CD4-positive, alpha-beta T cell treated with Interleukin-17A for 4 hours (primary cell): ENCODE measurements at regions not wholly inside any gene's neighbourhood (a gene's known extent, or its start where the extent isn't known, plus 50 kb on each side); places are given as distances from the start of the nearest gene placed in this dataset.
A peak's percentile ranks its signal among the peaks of the same experiment; 100 is the strongest.

Experiments used
- DNase-seq: peaks from one replicate; pipeline ENCODE4 v3.0.0-alpha.2; 2020; ENCODE audit warnings: mixed read lengths

- DNase-seq: no peak
Observed at GRCh38 chr9:126225611-126226609, 100.7 kb upstream of the MVB12B start.

GRCh38 chr9:126226991-126227936, 99.4 kb upstream of the MVB12B start:
- no peak for DNase-seq

GRCh38 chr9:126228111-126228780, 98.4 kb upstream of the MVB12B start:
- DNase-seq: no peak

- peak; percentile 70 for DNase-seq
Observed at GRCh38 chr9:126228781-126229444, 97.7 kb upstream of the MVB12B start.

- DNase-seq: no peak
Observed at GRCh38 chr9:126229501-126229900, 97.1 kb upstream of the MVB12B start.

GRCh38 chr9:126230692-126231091, 95.9 kb upstream of the MVB12B start:
- DNase-seq: no peak

- DNase-seq: no peak
Observed at GRCh38 chr9:126232461-126232860, 94.2 kb upstream of the MVB12B start.

GRCh38 chr9:126233175-126233574, 93.5 kb upstream of the MVB12B start:
- DNase-seq: no peak

- no peak for DNase-seq
Observed at GRCh38 chr9:126233913-126234525, 92.6 kb upstream of the MVB12B start.

GRCh38 chr9:126234681-126235335, 91.8 kb upstream of the MVB12B start:
- DNase-seq: no peak

- DNase-seq: no peak
Observed at GRCh38 chr9:126235336-126236243, 91.0 kb upstream of the MVB12B start.

- no peak for DNase-seq
Observed at GRCh38 chr9:126236273-126236672, 90.4 kb upstream of the MVB12B start.

- DNase-seq: no peak
Observed at GRCh38 chr9:126238415-126238814, 88.2 kb upstream of the MVB12B start.

- no peak for DNase-seq
Observed at GRCh38 chr9:126239515-126239914, 87.1 kb upstream of the MVB12B start.

- DNase-seq: no peak
Observed at GRCh38 chr9:126240835-126241234, 85.8 kb upstream of the MVB12B start.

GRCh38 chr9:126248680-126249079, 77.9 kb upstream of the MVB12B start:
- no peak for DNase-seq

GRCh38 chr9:126261584-126262356, 64.9 kb upstream of the MVB12B start:
- no peak for DNase-seq

- no peak for DNase-seq
Observed at GRCh38 chr9:126262738-126263137, 63.9 kb upstream of the MVB12B start.

GRCh38 chr9:126270556-126270955, 56.1 kb upstream of the MVB12B start:
- no peak for DNase-seq
